ENCODE measurements at regions not wholly inside any gene's neighbourhood (a gene's known extent, or its start where the extent isn't known, plus 50 kb on each side); places are given as distances from the start of the nearest gene placed in this dataset.

GRCh38 chr18:44500808-44501610 is 179.7 kb upstream of the SETBP1 start:
- DNase-seq, result no peak
- intact Hi-C loops (cut with DNase I), result no loop called here
- Histone ChIP-seq H3K27ac (no peak overlapping the region), H3K9me3 (no peaks in the 10 kb centered on the region), H3K27me3 (ENCODE audit: low read depth) (no peaks in the 10 kb centered on the region), H3K36me3 (no peaks in the 10 kb centered on the region), H3K4me1 (no peaks in the 10 kb centered on the region), H3K4me3 (no peak overlapping the region)
- ATAC-seq, result no peak
- TF ChIP-seq, protein P1, sequence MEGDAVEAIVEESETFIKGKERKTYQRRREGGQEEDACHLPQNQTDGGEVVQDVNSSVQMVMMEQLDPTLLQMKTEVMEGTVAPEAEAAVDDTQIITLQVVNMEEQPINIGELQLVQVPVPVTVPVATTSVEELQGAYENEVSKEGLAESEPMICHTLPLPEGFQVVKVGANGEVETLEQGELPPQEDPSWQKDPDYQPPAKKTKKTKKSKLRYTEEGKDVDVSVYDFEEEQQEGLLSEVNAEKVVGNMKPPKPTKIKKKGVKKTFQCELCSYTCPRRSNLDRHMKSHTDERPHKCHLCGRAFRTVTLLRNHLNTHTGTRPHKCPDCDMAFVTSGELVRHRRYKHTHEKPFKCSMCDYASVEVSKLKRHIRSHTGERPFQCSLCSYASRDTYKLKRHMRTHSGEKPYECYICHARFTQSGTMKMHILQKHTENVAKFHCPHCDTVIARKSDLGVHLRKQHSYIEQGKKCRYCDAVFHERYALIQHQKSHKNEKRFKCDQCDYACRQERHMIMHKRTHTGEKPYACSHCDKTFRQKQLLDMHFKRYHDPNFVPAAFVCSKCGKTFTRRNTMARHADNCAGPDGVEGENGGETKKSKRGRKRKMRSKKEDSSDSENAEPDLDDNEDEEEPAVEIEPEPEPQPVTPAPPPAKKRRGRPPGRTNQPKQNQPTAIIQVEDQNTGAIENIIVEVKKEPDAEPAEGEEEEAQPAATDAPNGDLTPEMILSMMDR (IDR thresholded peaks at IDR 0.05), result no peak

GRCh38 chr18:44502221-44502620 is 178.5 kb upstream of the SETBP1 start:
- no peak overlapping the region for H3K27ac ChIP-seq
- H3K4me1 ChIP-seq, result peaks cover 2% of the 10 kb centered on the region
- ATAC-seq (no peak), DNase-seq (no peak)
- TF ChIP-seq, protein P1 (IDR thresholded peaks at IDR 0.05), result no peak
- H3K4me3 ChIP-seq, result no peak overlapping the region
- H3K9me3 ChIP-seq, result no peaks in the 10 kb centered on the region
- intact Hi-C loops (cut with DNase I), result no loop called here
- no peaks in the 10 kb centered on the region for H3K27me3 ChIP-seq (ENCODE audit: low read depth)
- H3K36me3 ChIP-seq, result no peaks in the 10 kb centered on the region

- H3K4me3 ChIP-seq, result no peak overlapping the region
- no peaks in the 10 kb centered on the region for H3K36me3 ChIP-seq
- no peaks in the 10 kb centered on the region for H3K9me3 ChIP-seq
- DNase-seq (no peak), ATAC-seq (no peak)
- intact Hi-C loops (cut with DNase I), result no loop called here
- peaks cover 5% of the 10 kb centered on the region for H3K4me1 ChIP-seq
- TF ChIP-seq, protein P1 (IDR thresholded peaks at IDR 0.05), result no peak
- H3K27me3 ChIP-seq (ENCODE audit: low read depth), result no peaks in the 10 kb centered on the region
- H3K27ac ChIP-seq, result no peak overlapping the region
Observed at GRCh38 chr18:44502790-44503189, 177.9 kb upstream of the SETBP1 start.

GRCh38 chr18:44503854-44504253 is 176.8 kb upstream of the SETBP1 start:
- H3K4me1 ChIP-seq, result peaks cover 5% of the 10 kb centered on the region
- H3K27ac ChIP-seq, result no peak overlapping the region
- no peak for DNase-seq
- no peaks in the 10 kb centered on the region for H3K36me3 ChIP-seq
- intact Hi-C loops (cut with DNase I), result no loop called here
- H3K27me3 ChIP-seq (ENCODE audit: low read depth), result no peaks in the 10 kb centered on the region
- TF ChIP-seq, protein P1 (IDR thresholded peaks at IDR 0.05), result no peak
- no peak overlapping the region for H3K4me3 ChIP-seq
- no peak for ATAC-seq
- H3K9me3 ChIP-seq, result no peaks in the 10 kb centered on the region

DNA sequence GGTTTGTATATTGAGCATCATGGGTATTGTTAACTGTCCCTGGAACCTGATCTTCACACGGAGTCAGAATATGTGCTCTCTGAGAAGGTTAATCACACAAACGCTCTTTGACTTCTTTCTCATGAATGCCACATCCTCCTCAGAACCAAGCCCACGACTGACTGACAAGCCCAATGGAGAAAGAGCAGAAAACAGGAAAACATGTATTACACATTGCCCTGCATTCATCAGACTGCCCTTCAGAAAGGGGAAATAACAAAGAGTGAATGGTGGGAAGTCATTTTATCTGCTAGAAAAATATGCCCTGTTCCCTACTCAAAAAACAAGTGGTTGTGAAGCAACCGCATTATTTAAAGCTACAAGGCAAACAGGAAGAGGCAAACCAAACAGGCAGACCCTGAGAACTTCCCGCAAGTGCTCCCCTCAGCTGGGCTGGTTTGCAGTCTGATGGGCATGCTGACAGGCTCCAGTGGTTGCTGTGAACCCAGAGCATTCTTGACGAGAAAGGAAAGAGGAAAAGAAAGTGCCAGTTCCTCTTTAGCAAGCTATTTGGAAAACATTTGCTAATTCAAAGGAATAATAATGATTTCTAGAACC is 172.9 kb upstream of the SETBP1 start:
- TF ChIP-seq, protein P1 (IDR thresholded peaks at IDR 0.05), result no peak
- intact Hi-C loops (cut with DNase I), result no loop called here
- H3K9me3 ChIP-seq, result no peaks in the 10 kb centered on the region
- no peaks in the 10 kb centered on the region for H3K36me3 ChIP-seq
- peak overlapping the region; percentile 28 for H3K27ac ChIP-seq
- DNase-seq (peak; percentile 56), ATAC-seq (peak; percentile 92)
- H3K4me1 ChIP-seq, result peaks cover 5% of the 10 kb centered on the region
- no peak overlapping the region for H3K4me3 ChIP-seq
- H3K27me3 ChIP-seq (ENCODE audit: low read depth), result no peaks in the 10 kb centered on the region

All from lower lobe of right lung (tissue), 2 donors.